ENCODE measurements at regions not wholly inside any gene's neighbourhood (a gene's known extent, or its start where the extent isn't known, plus 50 kb on each side); places are given as distances from the start of the nearest gene placed in this dataset.

DNA sequence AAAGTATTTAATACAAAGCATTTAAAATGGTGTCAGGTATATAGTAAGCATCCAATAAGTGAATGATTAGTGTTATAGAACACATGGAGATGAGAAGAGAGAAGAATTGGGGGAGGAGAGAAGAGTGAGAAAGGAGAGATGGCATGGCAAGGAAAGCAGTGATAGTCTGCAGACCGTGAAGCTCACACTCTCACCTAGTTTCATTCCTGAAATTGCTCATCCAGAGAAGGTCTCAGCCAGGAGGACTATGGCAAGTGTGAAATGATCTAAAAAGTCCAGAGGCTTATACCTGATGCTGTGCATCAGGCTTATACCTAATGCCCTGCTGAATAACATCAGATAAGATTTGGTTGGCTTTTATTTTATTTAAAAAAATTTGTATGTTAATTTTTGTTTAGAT is 351.6 kb upstream of the KLF12 start:
- WGBS (ENCODE audit: insufficient coverage): no CpG with 5 or more reads among the region's 1 CpG
- TF ChIP-seq, protein P1, sequence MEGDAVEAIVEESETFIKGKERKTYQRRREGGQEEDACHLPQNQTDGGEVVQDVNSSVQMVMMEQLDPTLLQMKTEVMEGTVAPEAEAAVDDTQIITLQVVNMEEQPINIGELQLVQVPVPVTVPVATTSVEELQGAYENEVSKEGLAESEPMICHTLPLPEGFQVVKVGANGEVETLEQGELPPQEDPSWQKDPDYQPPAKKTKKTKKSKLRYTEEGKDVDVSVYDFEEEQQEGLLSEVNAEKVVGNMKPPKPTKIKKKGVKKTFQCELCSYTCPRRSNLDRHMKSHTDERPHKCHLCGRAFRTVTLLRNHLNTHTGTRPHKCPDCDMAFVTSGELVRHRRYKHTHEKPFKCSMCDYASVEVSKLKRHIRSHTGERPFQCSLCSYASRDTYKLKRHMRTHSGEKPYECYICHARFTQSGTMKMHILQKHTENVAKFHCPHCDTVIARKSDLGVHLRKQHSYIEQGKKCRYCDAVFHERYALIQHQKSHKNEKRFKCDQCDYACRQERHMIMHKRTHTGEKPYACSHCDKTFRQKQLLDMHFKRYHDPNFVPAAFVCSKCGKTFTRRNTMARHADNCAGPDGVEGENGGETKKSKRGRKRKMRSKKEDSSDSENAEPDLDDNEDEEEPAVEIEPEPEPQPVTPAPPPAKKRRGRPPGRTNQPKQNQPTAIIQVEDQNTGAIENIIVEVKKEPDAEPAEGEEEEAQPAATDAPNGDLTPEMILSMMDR (IDR thresholded peaks at IDR 0.05): no peak
- peaks cover 3 to 15% (median 5%) of the 10 kb centered on the region in 7 donors for H3K9me3 Mint-ChIP-seq
- Histone ChIP-seq H3K79me2 (ENCODE audit: insufficient read depth, low read length) (no peaks in the 10 kb centered on the region), H3K9ac (ENCODE audit: insufficient read depth, low read length, poor library complexity, severe bottlenecking) (no peak overlapping the region), H3K27ac (ENCODE audit: low read depth in 1 of 2, low read length in 2 of 2) (no peak overlapping the region), H2AFZ (ENCODE audit: insufficient read depth, low read depth, low read length, poor library complexity, severe bottlenecking) (no peak overlapping the region), H3K27me3 (ENCODE audit: control insufficient read depth in 2 of 2, insufficient read depth in 2 of 2, low read length in 2 of 2) (no peaks in the 10 kb centered on the region), H3K4me3 (replicated peaks in 1 of 3; ENCODE audit: low read depth in 2 of 3, low read length in 3 of 3) (no peak overlapping the region), H3K4me1 (ENCODE audit: control insufficient read depth in 1 of 2, insufficient read depth in 2 of 2, low read length in 2 of 2) (no peaks in the 10 kb centered on the region), H4K20me1 (ENCODE audit: insufficient read depth, low read length) (no peaks in the 10 kb centered on the region), H3K36me3 (replicated peaks in 1 of 2; ENCODE audit: control insufficient read depth in 1 of 2, insufficient read depth in 2 of 2, low read length in 2 of 2) (no peaks in the 10 kb centered on the region), H3K4me2 (replicated peaks; ENCODE audit: extremely low read depth, low read length, poor library complexity, severe bottlenecking) (no peak overlapping the region), H3K9me3 (replicated peaks in 1 of 2; ENCODE audit: control insufficient read depth in 1 of 2, insufficient read depth in 1 of 2, low read length in 2 of 2) (peaks cover 0 to 1% of the 10 kb centered on the region in 2 donors)
- peaks cover 0 to 2% (median 0%) of the 10 kb centered on the region in 3 donors for H3K27me3 Mint-ChIP-seq (ENCODE audit: low read depth in 3 of 3)
- H3K36me3 Mint-ChIP-seq: no peaks in the 10 kb centered on the region
- H3K4me3 Mint-ChIP-seq: no peak overlapping the region
- H3K27ac Mint-ChIP-seq: no peak overlapping the region
- H3K4me1 Mint-ChIP-seq: no peaks in the 10 kb centered on the region
- no peak for DNase-seq
- intact Hi-C loops (cut with micrococcal nuclease): no loop called here

DNA sequence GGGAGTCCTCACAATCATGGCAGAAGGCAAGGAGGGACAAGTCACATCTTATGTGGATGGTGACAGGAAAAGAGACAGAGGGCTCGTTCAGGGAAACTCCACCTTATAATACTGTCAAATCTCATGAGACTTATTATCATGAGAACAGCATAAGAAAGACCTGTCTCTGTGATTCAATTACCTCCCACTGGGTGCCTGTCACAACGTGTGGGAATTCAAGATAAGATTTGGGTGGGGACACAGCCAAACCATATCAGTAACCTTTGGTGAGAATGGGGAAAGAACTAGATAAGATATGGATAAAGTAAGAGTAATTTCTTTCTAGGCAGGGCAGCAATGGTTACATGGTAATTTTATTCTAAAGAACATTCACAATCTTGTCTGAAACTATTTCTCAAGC is 344.9 kb upstream of the KLF12 start:
- no peaks in the 10 kb centered on the region for H3K4me1 ChIP-seq (ENCODE audit: control insufficient read depth in 1 of 2, insufficient read depth in 2 of 2, low read length in 2 of 2)
- no peaks in the 10 kb centered on the region for H3K36me3 Mint-ChIP-seq
- no peak overlapping the region for H3K4me2 ChIP-seq (replicated peaks; ENCODE audit: extremely low read depth, low read length, poor library complexity, severe bottlenecking)
- no peaks in the 10 kb centered on the region for H3K9me3 ChIP-seq (replicated peaks in 1 of 2; ENCODE audit: control insufficient read depth in 1 of 2, insufficient read depth in 1 of 2, low read length in 2 of 2)
- intact Hi-C loops (cut with micrococcal nuclease): no loop called here
- TF ChIP-seq, protein P1 (IDR thresholded peaks at IDR 0.05): no peak
- H3K27me3 Mint-ChIP-seq (ENCODE audit: low read depth in 3 of 3): peaks cover 0 to 1% (median 0%) of the 10 kb centered on the region in 3 donors
- no peak overlapping the region for H3K4me3 ChIP-seq (replicated peaks in 1 of 3; ENCODE audit: low read depth in 2 of 3, low read length in 3 of 3)
- H3K9me3 Mint-ChIP-seq: peaks cover 0 to 4% (median 0%) of the 10 kb centered on the region in 7 donors
- no peaks in the 10 kb centered on the region for H3K79me2 ChIP-seq (ENCODE audit: insufficient read depth, low read length)
- no peaks in the 10 kb centered on the region for H3K4me1 Mint-ChIP-seq
- no peak overlapping the region for H3K4me3 Mint-ChIP-seq
- no peak overlapping the region for H2AFZ ChIP-seq (ENCODE audit: insufficient read depth, low read depth, low read length, poor library complexity, severe bottlenecking)
- no peaks in the 10 kb centered on the region for H3K36me3 ChIP-seq (replicated peaks in 1 of 2; ENCODE audit: control insufficient read depth in 1 of 2, insufficient read depth in 2 of 2, low read length in 2 of 2)
- no peak overlapping the region for H3K9ac ChIP-seq (ENCODE audit: insufficient read depth, low read length, poor library complexity, severe bottlenecking)
- no peaks in the 10 kb centered on the region for H4K20me1 ChIP-seq (ENCODE audit: insufficient read depth, low read length)
- H3K27ac Mint-ChIP-seq: no peak overlapping the region
- no peaks in the 10 kb centered on the region for H3K27me3 ChIP-seq (ENCODE audit: control insufficient read depth in 2 of 2, insufficient read depth in 2 of 2, low read length in 2 of 2)
- DNase-seq: no peak
- no CpG with 5 or more reads among the region's 2 CpGs for WGBS (ENCODE audit: insufficient coverage)
- H3K27ac ChIP-seq (ENCODE audit: low read depth in 1 of 2, low read length in 2 of 2): no peak overlapping the region

All from CD14-positive monocyte (primary cell).